K562 (cell line): ENCODE measurements at regions not wholly inside any gene's neighbourhood (a gene's known extent, or its start where the extent isn't known, plus 50 kb on each side); places are given as distances from the start of the nearest gene placed in this dataset.

Experiments
- BHLHE40 ChIP-seq: IDR thresholded peaks from 2 replicates; pipeline ENCODE4 v1.6.1; 2011; ENCODE audit warnings: low read length, improper control_type of control experiment
- BRCA1 ChIP-seq, 2 experiments: fragments of 450-650 bp in 1 of 2; sonication (generic) in 1 of 2; formaldehyde crosslinking in 1 of 2; IDR thresholded peaks; 2 replicates each; pipeline versions ENCODE4 v1.5.0 to v1.6.1; 2017 to 2020; ENCODE audit warnings: mild to moderate bottlenecking in 1 of 2, missing genetic modification reagents in 1 of 2
- BRD4 ChIP-seq: fragments of 200-600 bp; sonication (generic); IDR thresholded peaks from 2 replicates; pipeline ENCODE4 v1.6.1; 2017; ENCODE audit warnings: inconsistent platforms
- CEBPB ChIP-seq: fragments of 450-650 bp; IDR thresholded peaks from 2 replicates; pipeline ENCODE4 v1.6.1; 2016; ENCODE audit warnings: missing genetic modification characterization, missing compliant biosample characterization
- EP400 ChIP-seq: fragments of 450-650 bp; IDR thresholded peaks from 2 replicates; pipeline ENCODE4 v1.6.1; 2017; ENCODE audit warnings: antibody characterized with exemption, mild to moderate bottlenecking, moderate library complexity
- ERF ChIP-seq: fragments of 450-650 bp; formaldehyde crosslinking; IDR thresholded peaks from 2 replicates; pipeline ENCODE4 v1.4.0; 2020; ENCODE audit warnings: mild to moderate bottlenecking, mixed read lengths
- HDAC8 ChIP-seq: fragments of 450-650 bp; IDR thresholded peaks from 2 replicates; pipeline ENCODE4 v1.6.1; 2016; ENCODE audit warnings: mild to moderate bottlenecking, missing genetic modification characterization, moderate library complexity, missing compliant biosample characterization
- KLF6 ChIP-seq: fragments of 250-450 bp; sonication (Bioruptor Pico); IDR thresholded peaks from 2 replicates; pipeline ENCODE4 v1.4.0; 2020; ENCODE audit warnings: mild to moderate bottlenecking, moderate library complexity, borderline replicate concordance
- RBM17 ChIP-seq: fragments of 200-400 bp; formaldehyde crosslinking; IDR thresholded peaks from 2 replicates; pipeline ENCODE4 v1.6.1; 2017; ENCODE audit warnings: low read depth, mild to moderate bottlenecking, low read length, borderline replicate concordance
- RFX1 ChIP-seq: fragments of 450-650 bp; IDR thresholded peaks from 2 replicates; pipeline ENCODE4 v1.6.1; 2016; ENCODE audit warnings: mild to moderate bottlenecking, moderate library complexity
- SETDB1 ChIP-seq: IDR thresholded peaks from one replicate; pipeline ENCODE4 v1.6.1; 2012; ENCODE audit warnings: low read length, control low read depth, inconsistent platforms
- SMAD3 ChIP-seq: fragments of 450-650 bp; formaldehyde crosslinking; conservative IDR thresholded peaks from 2 replicates; pipeline ENCODE4 v1.4.0; 2020; ENCODE audit warnings: mild to moderate bottlenecking
- TOE1 ChIP-seq, 2 experiments: fragments of 450-650 bp in 1 of 2; sonication (generic) in 1 of 2; formaldehyde crosslinking in 1 of 2; IDR thresholded peaks; 2 replicates each; pipeline versions ENCODE4 v1.7.1 to v1.8.0; 2016 to 2022; ENCODE audit warnings: borderline replicate concordance in 2 of 2, mild to moderate bottlenecking in 2 of 2, antibody characterized with exemption in 1 of 2, inconsistent platforms in 1 of 2, low read depth in 1 of 2, missing genetic modification reagents in 1 of 2, moderate library complexity in 1 of 2
- ZFP30 ChIP-seq: fragments of 250-450 bp; sonication (Bioruptor Pico); IDR thresholded peaks from 2 replicates; pipeline ENCODE4 v1.8.0; 2022; ENCODE audit warnings: moderate library complexity, mild to moderate bottlenecking, inconsistent platforms, borderline replicate concordance
- ZKSCAN8 ChIP-seq: fragments of 200-800 bp; sonication (Bioruptor generic); IDR thresholded peaks from 2 replicates; pipeline ENCODE4 v1.6.1; 2016; ENCODE audit warnings: missing genetic modification characterization, missing compliant biosample characterization
- ZNF3 ChIP-seq: fragments of 250-450 bp; sonication (Bioruptor Pico); IDR thresholded peaks from 2 replicates; pipeline ENCODE4 v1.5.0; 2021; ENCODE audit warnings: mild to moderate bottlenecking, moderate library complexity
- TF ChIP-seq, protein P1 (sequence below): sonication (generic); formaldehyde crosslinking; IDR thresholded peaks from 2 replicates; pipeline ENCODE4 v1.8.0; 2023; ENCODE audit warnings: missing genetic modification reagents, mild to moderate bottlenecking, borderline replicate concordance
- TF ChIP-seq, protein P2 (sequence below): fragments of 250-450 bp; sonication (Bioruptor Pico); IDR thresholded peaks from 2 replicates; pipeline ENCODE4 v1.8.0; 2022; ENCODE audit warnings: moderate library complexity, mild to moderate bottlenecking, inconsistent platforms
- TF ChIP-seq, protein P3 (sequence below): fragments of 250-450 bp; sonication (Bioruptor Pico); IDR thresholded peaks from 2 replicates; pipeline ENCODE4 v1.5.0; 2020; ENCODE audit warnings: mild to moderate bottlenecking, borderline replicate concordance
- TF ChIP-seq, protein P4 (sequence below): fragments of 450-650 bp; IDR thresholded peaks from 2 replicates; pipeline ENCODE4 v1.6.1; 2016; ENCODE audit warnings: low read depth, mild to moderate bottlenecking, moderate library complexity

DNA sequence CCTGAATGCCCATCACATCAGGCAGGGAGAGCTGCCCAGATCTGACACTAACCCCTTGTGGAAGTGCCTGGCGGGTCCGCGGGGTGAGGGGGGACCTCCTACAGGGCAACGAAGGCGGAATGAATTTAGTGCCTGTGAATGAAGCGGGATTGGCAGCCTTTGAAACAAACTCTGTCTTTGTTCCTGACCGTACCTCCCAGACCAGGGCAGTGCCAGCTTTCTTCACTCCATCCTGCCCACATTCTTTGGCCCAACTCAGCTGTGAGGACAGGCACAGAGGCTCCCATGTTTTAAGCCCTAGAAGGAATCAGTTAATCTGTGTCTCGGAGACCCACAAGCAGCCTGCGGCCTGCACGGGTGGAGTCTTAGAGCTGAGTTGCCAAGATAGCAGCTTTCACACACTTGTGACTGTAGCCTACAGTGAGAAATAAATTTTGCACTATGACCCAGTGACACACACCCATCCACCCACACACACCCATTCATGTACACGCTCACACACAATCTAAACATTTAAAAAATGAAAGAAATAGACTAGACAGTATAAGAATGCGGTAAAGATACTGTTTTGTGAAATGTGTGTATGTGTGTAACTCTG lies 60.1 kb upstream of the USP24 start (continued):
- TF ChIP-seq, protein P1, sequence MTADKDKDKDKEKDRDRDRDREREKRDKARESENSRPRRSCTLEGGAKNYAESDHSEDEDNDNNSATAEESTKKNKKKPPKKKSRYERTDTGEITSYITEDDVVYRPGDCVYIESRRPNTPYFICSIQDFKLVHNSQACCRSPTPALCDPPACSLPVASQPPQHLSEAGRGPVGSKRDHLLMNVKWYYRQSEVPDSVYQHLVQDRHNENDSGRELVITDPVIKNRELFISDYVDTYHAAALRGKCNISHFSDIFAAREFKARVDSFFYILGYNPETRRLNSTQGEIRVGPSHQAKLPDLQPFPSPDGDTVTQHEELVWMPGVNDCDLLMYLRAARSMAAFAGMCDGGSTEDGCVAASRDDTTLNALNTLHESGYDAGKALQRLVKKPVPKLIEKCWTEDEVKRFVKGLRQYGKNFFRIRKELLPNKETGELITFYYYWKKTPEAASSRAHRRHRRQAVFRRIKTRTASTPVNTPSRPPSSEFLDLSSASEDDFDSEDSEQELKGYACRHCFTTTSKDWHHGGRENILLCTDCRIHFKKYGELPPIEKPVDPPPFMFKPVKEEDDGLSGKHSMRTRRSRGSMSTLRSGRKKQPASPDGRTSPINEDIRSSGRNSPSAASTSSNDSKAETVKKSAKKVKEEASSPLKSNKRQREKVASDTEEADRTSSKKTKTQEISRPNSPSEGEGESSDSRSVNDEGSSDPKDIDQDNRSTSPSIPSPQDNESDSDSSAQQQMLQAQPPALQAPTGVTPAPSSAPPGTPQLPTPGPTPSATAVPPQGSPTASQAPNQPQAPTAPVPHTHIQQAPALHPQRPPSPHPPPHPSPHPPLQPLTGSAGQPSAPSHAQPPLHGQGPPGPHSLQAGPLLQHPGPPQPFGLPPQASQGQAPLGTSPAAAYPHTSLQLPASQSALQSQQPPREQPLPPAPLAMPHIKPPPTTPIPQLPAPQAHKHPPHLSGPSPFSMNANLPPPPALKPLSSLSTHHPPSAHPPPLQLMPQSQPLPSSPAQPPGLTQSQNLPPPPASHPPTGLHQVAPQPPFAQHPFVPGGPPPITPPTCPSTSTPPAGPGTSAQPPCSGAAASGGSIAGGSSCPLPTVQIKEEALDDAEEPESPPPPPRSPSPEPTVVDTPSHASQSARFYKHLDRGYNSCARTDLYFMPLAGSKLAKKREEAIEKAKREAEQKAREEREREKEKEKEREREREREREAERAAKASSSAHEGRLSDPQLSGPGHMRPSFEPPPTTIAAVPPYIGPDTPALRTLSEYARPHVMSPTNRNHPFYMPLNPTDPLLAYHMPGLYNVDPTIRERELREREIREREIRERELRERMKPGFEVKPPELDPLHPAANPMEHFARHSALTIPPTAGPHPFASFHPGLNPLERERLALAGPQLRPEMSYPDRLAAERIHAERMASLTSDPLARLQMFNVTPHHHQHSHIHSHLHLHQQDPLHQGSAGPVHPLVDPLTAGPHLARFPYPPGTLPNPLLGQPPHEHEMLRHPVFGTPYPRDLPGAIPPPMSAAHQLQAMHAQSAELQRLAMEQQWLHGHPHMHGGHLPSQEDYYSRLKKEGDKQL (CRISPR knock-in tag) = no peak
- TF ChIP-seq, protein P2, sequence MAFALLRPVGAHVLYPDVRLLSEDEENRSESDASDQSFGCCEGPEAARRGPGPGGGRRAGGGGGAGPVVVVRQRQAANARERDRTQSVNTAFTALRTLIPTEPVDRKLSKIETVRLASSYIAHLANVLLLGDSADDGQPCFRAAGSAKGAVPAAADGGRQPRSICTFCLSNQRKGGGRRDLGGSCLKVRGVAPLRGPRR = no peak
- TF ChIP-seq RBM17 = no peak
- no peak for TF ChIP-seq ZFP30 (CRISPR knock-in tag)
- TF ChIP-seq ZKSCAN8 (CRISPR knock-in tag) = 0 out of 2 replicates have a peak, but pooled peaks have one; percentile 1
- TF ChIP-seq, protein P3, sequence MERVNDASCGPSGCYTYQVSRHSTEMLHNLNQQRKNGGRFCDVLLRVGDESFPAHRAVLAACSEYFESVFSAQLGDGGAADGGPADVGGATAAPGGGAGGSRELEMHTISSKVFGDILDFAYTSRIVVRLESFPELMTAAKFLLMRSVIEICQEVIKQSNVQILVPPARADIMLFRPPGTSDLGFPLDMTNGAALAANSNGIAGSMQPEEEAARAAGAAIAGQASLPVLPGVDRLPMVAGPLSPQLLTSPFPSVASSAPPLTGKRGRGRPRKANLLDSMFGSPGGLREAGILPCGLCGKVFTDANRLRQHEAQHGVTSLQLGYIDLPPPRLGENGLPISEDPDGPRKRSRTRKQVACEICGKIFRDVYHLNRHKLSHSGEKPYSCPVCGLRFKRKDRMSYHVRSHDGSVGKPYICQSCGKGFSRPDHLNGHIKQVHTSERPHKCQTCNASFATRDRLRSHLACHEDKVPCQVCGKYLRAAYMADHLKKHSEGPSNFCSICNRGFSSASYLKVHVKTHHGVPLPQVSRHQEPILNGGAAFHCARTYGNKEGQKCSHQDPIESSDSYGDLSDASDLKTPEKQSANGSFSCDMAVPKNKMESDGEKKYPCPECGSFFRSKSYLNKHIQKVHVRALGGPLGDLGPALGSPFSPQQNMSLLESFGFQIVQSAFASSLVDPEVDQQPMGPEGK (CRISPR knock-in tag) = no peak
- TF ChIP-seq CEBPB = no peak
- TF ChIP-seq SMAD3 (CRISPR knock-in tag) = no peak
- peak; percentile 65; the same call in 1 of the 2 replicates for TF ChIP-seq BHLHE40
- TF ChIP-seq KLF6 = 0 out of 2 replicates have a peak, but pooled peaks have one; percentile 58
- no peak for TF ChIP-seq BRD4
- TF ChIP-seq TOE1 (IDR thresholded peaks at IDR 0.05; ENCODE audit: borderline replicate concordance) = no peak
- TF ChIP-seq TOE1 (CRISPR knock-in tag; IDR thresholded peaks at IDR 0.05; ENCODE audit: borderline replicate concordance, low read depth) = no peak
- no peak for TF ChIP-seq HDAC8 (tag)
- TF ChIP-seq SETDB1 = no peak
- no peak for TF ChIP-seq RFX1
- no peak for TF ChIP-seq ZNF3 (CRISPR knock-in tag)
- TF ChIP-seq EP400 = no peak; the same call in 1 of the 2 replicates
- no peak for TF ChIP-seq BRCA1 (IDR thresholded peaks at IDR 0.05)
- no peak for TF ChIP-seq BRCA1 (CRISPR knock-in tag; IDR thresholded peaks at IDR 0.05)
- TF ChIP-seq, protein P4, sequence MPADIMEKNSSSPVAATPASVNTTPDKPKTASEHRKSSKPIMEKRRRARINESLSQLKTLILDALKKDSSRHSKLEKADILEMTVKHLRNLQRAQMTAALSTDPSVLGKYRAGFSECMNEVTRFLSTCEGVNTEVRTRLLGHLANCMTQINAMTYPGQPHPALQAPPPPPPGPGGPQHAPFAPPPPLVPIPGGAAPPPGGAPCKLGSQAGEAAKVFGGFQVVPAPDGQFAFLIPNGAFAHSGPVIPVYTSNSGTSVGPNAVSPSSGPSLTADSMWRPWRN = no peak
- TF ChIP-seq ERF (CRISPR knock-in tag) = no peak
